Erythroblast (primary cell): ENCODE measurements at regions not wholly inside any gene's neighbourhood (a gene's known extent, or its start where the extent isn't known, plus 50 kb on each side); places are given as distances from the start of the nearest gene placed in this dataset.

Experiments
- DNase-seq, 2 experiments: peaks; one replicate each; lab custom pipeline; 2025; lab: John Stamatoyannopoulos, UW
- GATA1 ChIP-seq: IDR thresholded peaks from 2 replicates; pipeline ENCODE4 v1.6.1; 2011; ENCODE audit warnings: low read depth, mild to moderate bottlenecking, control low read depth, low read length, moderate library complexity
- POLR2A ChIP-seq: IDR thresholded peaks from 2 replicates; pipeline ENCODE4 v1.6.1; 2011; ENCODE audit warnings: mild to moderate bottlenecking, low read length

GRCh38 chr18:72409903-72410302 lies 134.2 kb downstream of the CBLN2 start:
- DNase-seq, result no peak
- TF ChIP-seq POLR2A, result no peak
- no peak for TF ChIP-seq GATA1

GRCh38 chr18:72407048-72407447 lies 137.1 kb downstream of the CBLN2 start:
- no peak for DNase-seq
- TF ChIP-seq GATA1 (no peak), POLR2A (no peak)

GRCh38 chr18:72391951-72392350 lies 152.2 kb downstream of the CBLN2 start:
- TF ChIP-seq POLR2A (no peak), GATA1 (no peak)
- no peak for DNase-seq

GRCh38 chr18:72391427-72391826 lies 152.7 kb downstream of the CBLN2 start:
- no peak for DNase-seq
- no peak for TF ChIP-seq POLR2A
- no peak for TF ChIP-seq GATA1

- no peak for DNase-seq
- no peak for TF ChIP-seq POLR2A
- TF ChIP-seq GATA1, result no peak
Observed at GRCh38 chr18:72378016-72378415, 166.1 kb downstream of the CBLN2 start.

GRCh38 chr18:72376256-72376655 lies 167.9 kb downstream of the CBLN2 start:
- TF ChIP-seq POLR2A (no peak), GATA1 (no peak)
- no peak for DNase-seq

- TF ChIP-seq GATA1 (no peak), POLR2A (no peak)
Observed at GRCh38 chr18:72375618-72376017, 168.5 kb downstream of the CBLN2 start.

GRCh38 chr18:72372076-72372475 lies 172.1 kb downstream of the CBLN2 start:
- DNase-seq, result no peak
- no peak for TF ChIP-seq GATA1
- TF ChIP-seq POLR2A, result no peak

More at GRCh38 chr18:72375618-72376017, 168.5 kb downstream of the CBLN2 start:
- DNase-seq, result no peak

GRCh38 chr18:72368308-72368707 lies 175.8 kb downstream of the CBLN2 start:
- TF ChIP-seq GATA1, result no peak
- DNase-seq, result no peak

GRCh38 chr18:72360634-72361033 lies 183.5 kb downstream of the CBLN2 start:
- DNase-seq, result no peak
- no peak for TF ChIP-seq GATA1

- TF ChIP-seq GATA1, result no peak
- no peak for TF ChIP-seq POLR2A
- no peak for DNase-seq
Observed at GRCh38 chr18:72342933-72343332, 201.2 kb downstream of the CBLN2 start.

- TF ChIP-seq GATA1 (no peak), POLR2A (no peak)
- DNase-seq, result no peak
Observed at GRCh38 chr18:72339976-72340375, 204.2 kb downstream of the CBLN2 start.

GRCh38 chr18:72336786-72337185 lies 207.4 kb downstream of the CBLN2 start:
- DNase-seq, result no peak
- TF ChIP-seq POLR2A (no peak), GATA1 (no peak)

- TF ChIP-seq GATA1 (no peak), POLR2A (no peak)
- DNase-seq, result no peak
Observed at GRCh38 chr18:72329533-72329932, 214.6 kb downstream of the CBLN2 start.

- no peak for DNase-seq
Observed at GRCh38 chr18:72325307-72325706, 218.8 kb downstream of the CBLN2 start.

More at GRCh38 chr18:72325307-72325706, 218.8 kb downstream of the CBLN2 start:
- TF ChIP-seq GATA1 (no peak), POLR2A (no peak)
